ENCODE measurements at regions not wholly inside any gene's neighbourhood (a gene's known extent, or its start where the extent isn't known, plus 50 kb on each side); places are given as distances from the start of the nearest gene placed in this dataset.

- Histone ChIP-seq H3K9ac (ENCODE audit: low read length in 5 of 5) (no peak overlapping the region), H3K27ac (ENCODE audit: low read depth, low read length) (no peak overlapping the region), H3K36me3 (ENCODE audit: control insufficient read depth in 5 of 5, insufficient read depth in 5 of 5, low read length in 5 of 5) (no peaks in the 10 kb centered on the region), H3K9me3 (ENCODE audit: control insufficient read depth in 5 of 5, low read length in 5 of 5) (no peaks in the 10 kb centered on the region), H3K4me3 (ENCODE audit: low read depth in 1 of 5, low read length in 5 of 5) (no peak overlapping the region), H3K27me3 (ENCODE audit: control insufficient read depth in 5 of 5, insufficient read depth in 4 of 5, low read length in 5 of 5) (peaks cover 0 to 9% (median 0%) of the 10 kb centered on the region in 5 donors), H3K4me1 (ENCODE audit: control insufficient read depth in 5 of 5, insufficient read depth in 5 of 5, low read length in 5 of 5) (peaks cover 0 to 15% (median 10%) of the 10 kb centered on the region in 5 donors)
These were observed 61.0 kb upstream of the MYL10 start for GRCh38 chr7:101690061-101690460.

- H3K4me3 ChIP-seq (ENCODE audit: low read depth in 1 of 5, low read length in 5 of 5) = no peak overlapping the region
- H3K9ac ChIP-seq (ENCODE audit: low read length in 5 of 5) = no peak overlapping the region
- H3K27ac ChIP-seq (ENCODE audit: low read depth, low read length) = no peak overlapping the region
- peaks cover 0 to 16% (median 6%) of the 10 kb centered on the region in 5 donors for H3K27me3 ChIP-seq (ENCODE audit: control insufficient read depth in 5 of 5, insufficient read depth in 4 of 5, low read length in 5 of 5)
- H3K36me3 ChIP-seq (ENCODE audit: control insufficient read depth in 5 of 5, insufficient read depth in 5 of 5, low read length in 5 of 5) = no peaks in the 10 kb centered on the region
- H3K9me3 ChIP-seq (ENCODE audit: control insufficient read depth in 5 of 5, low read length in 5 of 5) = no peaks in the 10 kb centered on the region
- peaks cover 0 to 15% (median 10%) of the 10 kb centered on the region in 5 donors for H3K4me1 ChIP-seq (ENCODE audit: control insufficient read depth in 5 of 5, insufficient read depth in 5 of 5, low read length in 5 of 5)
These were observed 62.8 kb upstream of the MYL10 start for GRCh38 chr7:101691822-101692384.

- Histone ChIP-seq H3K4me3 (ENCODE audit: low read depth in 1 of 5, low read length in 5 of 5) (no peak overlapping the region), H3K4me1 (ENCODE audit: control insufficient read depth in 5 of 5, insufficient read depth in 5 of 5, low read length in 5 of 5) (peaks cover 0 to 9% (median 3%) of the 10 kb centered on the region in 5 donors), H3K9ac (ENCODE audit: low read length in 5 of 5) (no peak overlapping the region), H3K36me3 (ENCODE audit: control insufficient read depth in 5 of 5, insufficient read depth in 5 of 5, low read length in 5 of 5) (no peaks in the 10 kb centered on the region), H3K9me3 (ENCODE audit: control insufficient read depth in 5 of 5, low read length in 5 of 5) (no peaks in the 10 kb centered on the region), H3K27ac (ENCODE audit: low read depth, low read length) (no peak overlapping the region), H3K27me3 (ENCODE audit: control insufficient read depth in 5 of 5, insufficient read depth in 4 of 5, low read length in 5 of 5) (peaks cover under 1 to 21% (median 10%) of the 10 kb centered on the region in 5 donors)
These were observed 64.5 kb upstream of the MYL10 start for GRCh38 chr7:101693498-101694091.

GRCh38 chr7:101698964-101699363 is 69.9 kb upstream of the MYL10 start:
- Histone ChIP-seq H3K9ac (ENCODE audit: low read length in 5 of 5) (no peak overlapping the region), H3K27me3 (ENCODE audit: control insufficient read depth in 5 of 5, insufficient read depth in 4 of 5, low read length in 5 of 5) (peaks cover 15 to 35% (median 31%) of the 10 kb centered on the region in 5 donors), H3K36me3 (ENCODE audit: control insufficient read depth in 5 of 5, insufficient read depth in 5 of 5, low read length in 5 of 5) (no peaks in the 10 kb centered on the region), H3K9me3 (ENCODE audit: control insufficient read depth in 5 of 5, low read length in 5 of 5) (no peaks in the 10 kb centered on the region), H3K4me1 (ENCODE audit: control insufficient read depth in 5 of 5, insufficient read depth in 5 of 5, low read length in 5 of 5) (no peaks in the 10 kb centered on the region), H3K4me3 (ENCODE audit: low read depth in 1 of 5, low read length in 5 of 5) (no peak overlapping the region), H3K27ac (ENCODE audit: low read depth, low read length) (no peak overlapping the region)

GRCh38 chr7:101699399-101699798 is 70.3 kb upstream of the MYL10 start:
- Histone ChIP-seq H3K27ac (ENCODE audit: low read depth, low read length) (no peak overlapping the region), H3K4me1 (ENCODE audit: control insufficient read depth in 5 of 5, insufficient read depth in 5 of 5, low read length in 5 of 5) (no peaks in the 10 kb centered on the region), H3K9ac (ENCODE audit: low read length in 5 of 5) (no peak overlapping the region), H3K9me3 (ENCODE audit: control insufficient read depth in 5 of 5, low read length in 5 of 5) (no peaks in the 10 kb centered on the region), H3K27me3 (ENCODE audit: control insufficient read depth in 5 of 5, insufficient read depth in 4 of 5, low read length in 5 of 5) (peaks cover 15 to 35% (median 31%) of the 10 kb centered on the region in 5 donors), H3K36me3 (ENCODE audit: control insufficient read depth in 5 of 5, insufficient read depth in 5 of 5, low read length in 5 of 5) (no peaks in the 10 kb centered on the region), H3K4me3 (ENCODE audit: low read depth in 1 of 5, low read length in 5 of 5) (no peak overlapping the region)

- Histone ChIP-seq H3K27me3 (ENCODE audit: control insufficient read depth in 5 of 5, insufficient read depth in 4 of 5, low read length in 5 of 5) (peaks cover 15 to 35% (median 33%) of the 10 kb centered on the region in 5 donors), H3K4me1 (ENCODE audit: control insufficient read depth in 5 of 5, insufficient read depth in 5 of 5, low read length in 5 of 5) (no peaks in the 10 kb centered on the region), H3K4me3 (ENCODE audit: low read depth in 1 of 5, low read length in 5 of 5) (no peak overlapping the region), H3K9me3 (ENCODE audit: control insufficient read depth in 5 of 5, low read length in 5 of 5) (no peaks in the 10 kb centered on the region), H3K27ac (ENCODE audit: low read depth, low read length) (no peak overlapping the region), H3K9ac (ENCODE audit: low read length in 5 of 5) (no peak overlapping the region), H3K36me3 (ENCODE audit: control insufficient read depth in 5 of 5, insufficient read depth in 5 of 5, low read length in 5 of 5) (no peaks in the 10 kb centered on the region)
These were observed 71.1 kb upstream of the MYL10 start for GRCh38 chr7:101699881-101700823.

- H3K4me3 ChIP-seq (ENCODE audit: low read depth in 1 of 5, low read length in 5 of 5) = no peak overlapping the region
- H3K27me3 ChIP-seq (ENCODE audit: control insufficient read depth in 5 of 5, insufficient read depth in 4 of 5, low read length in 5 of 5) = peaks cover 15 to 39% (median 32%) of the 10 kb centered on the region in 5 donors
- H3K36me3 ChIP-seq (ENCODE audit: control insufficient read depth in 5 of 5, insufficient read depth in 5 of 5, low read length in 5 of 5) = no peaks in the 10 kb centered on the region
- no peaks in the 10 kb centered on the region for H3K4me1 ChIP-seq (ENCODE audit: control insufficient read depth in 5 of 5, insufficient read depth in 5 of 5, low read length in 5 of 5)
- H3K27ac ChIP-seq (ENCODE audit: low read depth, low read length) = no peak overlapping the region
- no peak overlapping the region for H3K9ac ChIP-seq (ENCODE audit: low read length in 5 of 5)
- H3K9me3 ChIP-seq (ENCODE audit: control insufficient read depth in 5 of 5, low read length in 5 of 5) = no peaks in the 10 kb centered on the region
These were observed 72.2 kb upstream of the MYL10 start for GRCh38 chr7:101701153-101701794.

GRCh38 chr7:101702362-101702850 is 73.3 kb upstream of the MYL10 start:
- no peaks in the 10 kb centered on the region for H3K4me1 ChIP-seq (ENCODE audit: control insufficient read depth in 5 of 5, insufficient read depth in 5 of 5, low read length in 5 of 5)
- no peaks in the 10 kb centered on the region for H3K36me3 ChIP-seq (ENCODE audit: control insufficient read depth in 5 of 5, insufficient read depth in 5 of 5, low read length in 5 of 5)
- H3K9me3 ChIP-seq (ENCODE audit: control insufficient read depth in 5 of 5, low read length in 5 of 5) = no peaks in the 10 kb centered on the region
- no peak overlapping the region for H3K4me3 ChIP-seq (ENCODE audit: low read depth in 1 of 5, low read length in 5 of 5)
- H3K9ac ChIP-seq (ENCODE audit: low read length in 5 of 5) = no peak overlapping the region
- H3K27ac ChIP-seq (ENCODE audit: low read depth, low read length) = no peak overlapping the region
- peaks cover 18 to 43% (median 36%) of the 10 kb centered on the region in 5 donors for H3K27me3 ChIP-seq (ENCODE audit: control insufficient read depth in 5 of 5, insufficient read depth in 4 of 5, low read length in 5 of 5)

- Histone ChIP-seq H3K9ac (ENCODE audit: low read length in 5 of 5) (no peak overlapping the region), H3K27ac (ENCODE audit: low read depth, low read length) (no peak overlapping the region), H3K36me3 (ENCODE audit: control insufficient read depth in 5 of 5, insufficient read depth in 5 of 5, low read length in 5 of 5) (no peaks in the 10 kb centered on the region), H3K4me1 (ENCODE audit: control insufficient read depth in 5 of 5, insufficient read depth in 5 of 5, low read length in 5 of 5) (no peaks in the 10 kb centered on the region), H3K27me3 (ENCODE audit: control insufficient read depth in 5 of 5, insufficient read depth in 4 of 5, low read length in 5 of 5) (peaks cover 4 to 27% (median 19%) of the 10 kb centered on the region in 5 donors), H3K9me3 (ENCODE audit: control insufficient read depth in 5 of 5, low read length in 5 of 5) (no peaks in the 10 kb centered on the region), H3K4me3 (ENCODE audit: low read depth in 1 of 5, low read length in 5 of 5) (no peak overlapping the region)
These were observed 76.2 kb upstream of the MYL10 start for GRCh38 chr7:101705331-101705730.
